Inferior parietal cortex (tissue), 1 donor: ENCODE measurements at regions not wholly inside any gene's neighbourhood (a gene's known extent, or its start where the extent isn't known, plus 50 kb on each side); places are given as distances from the start of the nearest gene placed in this dataset.
"Not testable (repeated sequence)": the region's sequence is repeated elsewhere in the genome, so short reads cannot be mapped to it uniquely, and the experiment has no call there.

Experiments used
- DNase-seq: peaks from one replicate; pipeline ENCODE4 v3.0.0-alpha.2; 2016; ENCODE audit errors: extremely low spot score

DNA sequence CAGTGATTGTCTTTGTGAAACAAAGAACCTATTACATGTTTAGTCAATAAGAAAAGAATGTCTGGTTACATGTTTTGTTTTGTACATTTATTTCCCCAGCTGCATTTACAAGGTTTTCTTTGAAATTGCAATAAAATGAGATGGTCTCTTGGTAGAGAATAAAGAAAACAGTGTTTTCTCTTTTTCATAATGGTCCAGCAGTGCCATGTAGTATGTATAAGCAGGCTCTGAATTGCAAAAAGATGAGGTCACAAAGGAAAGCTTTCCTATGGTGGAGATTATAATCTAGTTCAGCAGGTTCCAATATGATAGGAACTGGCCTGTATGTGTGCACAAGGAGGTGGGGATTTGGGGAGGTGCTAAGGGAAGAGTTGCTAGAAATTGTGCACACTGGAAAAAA lies 1417.3 kb downstream of the STIM2 start:
- DNase-seq = peak; percentile 75

DNA sequence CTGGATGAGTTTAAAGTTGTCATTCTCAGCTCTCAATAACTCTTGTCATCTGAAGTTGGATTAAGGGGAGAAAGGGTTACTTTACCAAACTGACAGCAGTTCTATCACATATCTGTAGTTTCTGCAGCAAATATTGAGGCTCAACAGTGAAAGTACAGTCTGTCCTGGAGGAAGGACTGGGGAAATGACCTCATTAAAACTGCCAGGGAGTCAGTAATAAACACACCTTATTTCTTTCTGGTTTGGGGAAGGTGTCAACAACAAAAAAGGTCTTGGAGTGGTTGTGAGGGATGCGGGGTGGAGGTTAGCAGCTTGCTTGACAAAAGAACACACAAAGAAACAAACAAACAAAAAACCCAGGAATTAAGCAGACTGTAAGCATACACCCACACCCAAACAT lies 1418.0 kb downstream of the STIM2 start:
- DNase-seq = no peak

DNA sequence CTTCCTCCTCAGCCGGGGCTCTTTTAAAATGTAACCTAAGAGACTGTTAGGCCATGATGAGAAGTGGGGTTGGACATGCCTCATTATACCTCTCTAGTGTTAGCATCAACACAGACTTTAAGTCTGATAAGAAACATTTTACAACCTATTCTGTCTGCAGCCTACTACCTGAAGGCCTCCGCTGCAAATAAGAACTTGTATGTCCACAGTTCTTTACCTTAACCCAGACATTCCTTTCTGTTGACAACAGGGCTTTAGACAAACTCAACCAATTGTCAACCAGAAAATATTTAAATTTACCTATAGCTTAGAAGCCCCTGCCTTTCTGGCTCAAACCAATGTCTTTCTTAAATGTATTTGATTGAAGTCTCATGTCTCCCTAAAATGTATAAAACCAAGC lies 1418.6 kb downstream of the STIM2 start:
- no peak for DNase-seq

DNA sequence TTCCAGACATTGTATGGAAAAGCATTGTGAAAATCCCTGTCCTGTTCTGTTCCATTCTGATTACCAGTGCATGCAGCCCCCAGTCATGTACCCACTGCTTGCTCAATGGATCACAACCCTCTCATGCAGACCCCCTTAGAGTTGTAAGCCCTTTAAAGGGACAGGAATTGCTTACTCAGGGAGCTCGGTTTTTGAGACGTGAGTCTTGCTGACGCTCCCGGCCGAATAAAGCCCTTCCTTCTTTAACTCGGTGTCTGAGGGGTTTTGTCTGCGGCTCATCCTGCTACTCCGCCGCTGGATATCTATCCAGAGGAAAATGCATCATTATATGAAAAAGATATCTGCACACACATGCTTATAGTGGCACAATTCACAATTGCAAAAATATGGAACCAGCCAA lies 1425.6 kb downstream of the STIM2 start:
- not testable (repeated sequence) for DNase-seq

DNA sequence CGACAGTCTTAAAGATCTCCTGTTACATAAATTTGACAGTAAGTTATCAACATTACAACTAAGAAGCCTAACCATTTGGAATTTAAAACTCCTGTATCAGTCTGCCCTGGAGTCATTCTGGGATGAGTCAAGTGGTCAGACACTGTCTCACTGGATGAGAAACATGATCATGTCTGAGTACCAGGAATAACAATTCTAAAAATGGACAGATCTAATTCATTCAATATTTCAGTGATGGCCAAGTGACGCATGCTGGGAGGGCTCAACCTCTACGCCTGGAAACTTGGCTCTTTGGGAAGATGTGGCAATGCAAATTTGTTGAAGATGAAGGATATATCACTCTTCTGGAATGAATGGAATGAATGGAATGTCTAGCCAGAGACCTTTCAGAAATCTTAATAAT lies 1427.2 kb downstream of the STIM2 start:
- DNase-seq = no peak

DNA sequence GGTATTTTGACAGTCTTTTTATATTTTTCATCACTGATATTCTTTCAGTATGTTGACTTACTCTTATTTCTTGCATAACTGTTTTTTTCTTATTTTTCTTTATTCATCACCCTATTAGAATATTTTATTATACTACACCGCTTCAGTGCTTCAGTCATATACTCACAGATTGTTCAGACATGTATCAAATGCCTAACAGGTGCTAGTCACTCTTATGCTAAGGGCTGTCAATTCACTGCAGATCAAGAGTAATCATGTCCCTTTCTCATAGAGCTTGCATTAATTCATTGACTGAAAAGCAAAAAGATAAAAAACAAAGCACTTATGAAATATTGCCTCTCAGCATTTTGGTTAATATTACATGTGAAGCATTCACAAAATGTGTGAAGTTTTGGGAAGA lies 1435.6 kb downstream of the STIM2 start:
- DNase-seq = no peak

DNA sequence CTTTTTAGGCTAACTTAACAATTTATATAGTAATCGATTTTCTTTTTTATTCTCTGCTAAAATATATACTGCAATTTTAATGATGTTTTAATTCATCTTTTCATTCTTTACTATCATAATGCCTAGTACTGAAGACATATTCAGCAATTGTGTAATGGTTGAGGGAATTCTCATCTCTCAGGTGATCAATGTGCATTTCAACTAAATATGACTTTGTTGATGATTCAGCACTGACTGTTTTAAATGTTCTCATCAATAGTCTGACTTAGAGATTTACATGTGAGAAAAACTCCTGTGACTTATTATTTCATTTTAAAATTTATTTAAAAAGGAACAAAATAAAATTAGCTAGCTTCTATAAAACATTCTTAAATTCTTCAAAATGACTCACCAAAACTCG lies 1450.3 kb downstream of the STIM2 start:
- DNase-seq = no peak

DNA sequence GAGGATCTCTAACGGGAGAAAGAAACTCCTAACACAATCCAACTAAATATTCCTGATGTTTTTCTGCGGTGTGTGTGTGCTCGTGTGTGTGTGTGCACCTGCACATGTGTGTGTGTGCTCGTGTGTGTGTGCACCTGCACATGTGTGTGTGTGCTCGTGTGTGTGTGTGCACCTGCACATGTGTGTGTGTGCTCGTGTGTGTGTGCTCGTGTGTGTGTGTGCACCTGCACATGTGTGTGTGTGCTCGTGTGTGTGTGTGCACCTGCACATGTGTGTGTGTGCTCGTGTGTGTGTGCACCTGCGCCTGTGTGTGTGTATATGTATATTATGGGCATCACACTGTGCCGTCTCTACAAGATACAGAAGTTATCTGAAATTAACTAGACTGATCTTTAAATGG lies 1451.9 kb downstream of the STIM2 start:
- not testable (repeated sequence) for DNase-seq

DNA sequence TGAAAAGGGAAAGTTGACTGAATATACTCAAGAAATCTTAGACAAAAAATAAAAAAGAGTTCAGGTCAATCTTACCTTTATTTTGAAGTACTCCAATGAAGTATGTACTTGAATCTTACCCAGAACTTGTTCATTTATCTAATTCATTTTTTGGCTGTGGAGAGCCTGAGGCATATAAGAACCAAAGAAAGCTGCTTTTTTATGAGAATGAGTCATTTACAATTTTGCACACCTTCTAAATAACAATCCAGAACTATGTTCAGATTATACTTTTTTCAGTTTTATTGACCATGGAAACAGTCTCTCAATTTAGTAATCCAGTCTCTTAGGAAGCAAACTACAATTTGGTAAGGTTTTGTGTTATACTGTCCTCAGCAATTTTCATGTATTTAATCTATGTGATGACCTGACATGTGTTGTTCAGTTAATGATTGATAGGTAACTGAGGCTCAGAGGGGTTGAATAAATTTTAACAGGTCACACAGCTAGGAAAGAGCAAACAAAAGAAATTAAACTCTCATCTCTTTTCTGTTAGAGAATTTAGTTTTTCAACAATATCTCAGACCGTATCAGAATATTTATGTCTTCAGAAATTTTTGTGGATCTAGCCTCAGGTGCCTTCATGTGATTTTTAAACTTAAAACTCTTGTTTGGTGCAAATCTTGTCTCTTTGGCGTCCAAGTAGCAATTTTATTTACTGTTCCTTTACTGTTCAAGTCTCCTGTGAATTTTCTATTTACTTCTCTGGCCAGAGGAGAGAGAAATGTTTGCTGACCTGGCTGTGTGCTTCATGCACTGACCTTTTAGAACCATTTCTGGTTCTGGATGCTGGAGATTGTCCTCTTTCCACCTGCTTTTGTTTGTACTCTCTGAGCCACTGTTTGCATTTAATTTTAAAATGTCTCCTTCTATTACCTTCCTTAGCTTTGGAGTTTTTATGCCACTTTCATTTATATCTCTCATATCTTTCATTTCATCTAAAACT lies 1453.4 kb downstream of the STIM2 start:
- DNase-seq = no peak

DNA sequence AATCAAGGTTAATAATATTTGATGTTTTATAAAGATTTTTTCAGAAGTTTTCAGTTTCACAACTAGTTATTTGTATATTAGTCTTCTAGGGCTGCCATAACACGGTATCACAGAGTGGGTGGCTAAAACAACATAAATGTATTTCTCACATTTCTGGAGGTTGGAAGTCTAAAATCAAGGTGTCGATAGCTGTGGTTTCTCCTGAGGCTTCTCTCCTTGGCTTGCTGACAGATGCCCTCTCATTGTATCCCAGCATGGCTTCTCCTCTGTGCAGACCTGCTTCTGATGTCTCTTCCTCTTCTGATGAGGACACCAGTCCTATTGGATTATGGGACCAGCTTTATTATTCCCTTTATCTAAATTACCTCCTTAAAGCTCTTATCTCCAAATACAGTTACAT lies 1456.6 kb downstream of the STIM2 start:
- DNase-seq = no peak

DNA sequence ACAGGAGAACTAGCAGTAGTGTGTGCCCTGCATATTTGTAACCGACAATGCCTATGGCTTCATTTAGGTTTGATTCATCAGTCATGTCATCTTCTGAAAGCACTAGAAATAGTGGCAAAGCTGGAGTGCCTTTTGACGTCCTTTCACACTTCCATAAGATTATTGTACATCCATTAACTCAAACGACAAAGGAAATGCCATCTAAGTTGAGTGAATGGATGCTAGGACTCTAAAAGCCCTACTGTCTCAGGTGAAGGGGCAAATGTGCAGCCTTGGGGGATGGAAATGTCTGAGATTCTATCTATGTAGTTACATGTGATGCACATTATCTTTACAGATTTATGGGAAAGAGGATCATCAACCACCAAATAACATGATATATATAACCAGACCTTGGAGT lies 1473.6 kb downstream of the STIM2 start:
- DNase-seq = no peak

DNA sequence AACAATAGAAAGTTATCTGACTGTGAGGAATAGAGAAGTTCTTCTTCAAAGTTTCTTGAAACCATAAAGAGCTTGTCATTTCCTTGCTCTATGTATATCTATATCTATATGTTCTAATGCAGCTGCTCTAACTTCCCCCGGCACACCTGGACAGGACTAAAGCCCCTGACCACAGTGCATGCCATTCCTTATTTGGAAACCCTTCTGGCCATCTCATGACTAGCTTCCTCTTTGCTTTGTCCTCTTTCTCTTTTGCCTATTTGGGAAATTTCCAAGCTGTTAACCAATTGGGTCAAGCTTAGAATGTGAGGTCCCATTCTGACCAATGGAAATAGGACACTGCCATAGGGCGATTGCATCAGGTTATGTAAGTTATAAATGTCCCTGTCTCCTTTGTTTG lies 1481.1 kb downstream of the STIM2 start:
- DNase-seq = no peak

DNA sequence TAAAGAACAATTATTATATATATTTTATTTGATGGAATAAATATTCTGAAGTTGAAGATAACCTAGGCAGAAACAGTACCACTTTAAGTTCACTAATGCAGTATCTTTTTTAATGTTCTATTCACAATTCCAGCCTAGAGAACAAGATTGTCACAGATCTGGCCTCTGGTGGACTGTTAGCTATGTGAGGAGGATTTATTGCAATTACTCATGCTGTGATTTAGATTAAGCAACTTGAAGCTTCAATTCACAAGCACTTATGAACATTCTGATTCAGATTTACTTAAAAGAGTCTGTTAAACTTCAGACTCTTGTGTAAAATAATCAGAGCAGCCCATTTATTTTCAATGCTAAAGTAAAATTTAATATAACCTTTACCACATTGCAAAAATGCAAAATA lies 1489.8 kb downstream of the STIM2 start:
- no peak for DNase-seq

DNA sequence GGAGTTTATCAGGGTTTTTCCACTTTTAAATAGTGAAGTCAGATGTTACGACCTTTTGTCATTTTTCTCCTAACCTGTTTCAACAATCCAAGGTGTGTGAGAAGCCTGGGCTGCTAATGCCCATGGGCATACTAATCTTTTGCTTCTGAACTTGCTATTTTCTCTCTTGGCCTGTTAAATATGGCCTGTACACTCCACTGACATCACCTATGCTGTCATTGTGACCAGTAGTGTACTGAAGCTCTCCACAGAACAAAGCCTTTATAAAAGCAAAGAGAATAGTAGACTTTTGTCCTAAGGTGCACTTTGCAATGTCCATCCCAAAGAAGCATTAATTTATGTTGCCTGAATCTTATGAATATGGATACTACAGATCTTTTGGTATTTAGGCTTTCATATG lies 1490.5 kb downstream of the STIM2 start:
- DNase-seq = no peak

DNA sequence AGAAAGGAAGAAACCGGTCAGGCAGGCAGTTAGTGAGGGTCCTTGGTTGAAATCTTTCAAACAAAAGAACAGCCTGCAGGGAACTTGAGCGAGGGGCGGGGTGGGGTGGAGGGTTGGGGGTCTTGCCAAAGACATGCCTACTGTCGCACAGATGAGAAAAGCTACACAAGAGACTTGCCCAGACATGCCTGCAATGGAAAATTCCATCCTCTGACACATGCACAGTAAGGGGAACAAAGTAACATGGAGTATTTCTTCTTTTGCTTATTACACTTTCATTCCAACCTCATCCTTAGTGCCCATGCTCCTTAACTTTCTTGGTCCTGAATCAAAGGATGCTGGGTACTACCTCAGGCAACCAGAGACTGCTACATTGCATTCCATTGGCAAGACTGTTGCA lies 1491.2 kb downstream of the STIM2 start:
- DNase-seq = no peak

DNA sequence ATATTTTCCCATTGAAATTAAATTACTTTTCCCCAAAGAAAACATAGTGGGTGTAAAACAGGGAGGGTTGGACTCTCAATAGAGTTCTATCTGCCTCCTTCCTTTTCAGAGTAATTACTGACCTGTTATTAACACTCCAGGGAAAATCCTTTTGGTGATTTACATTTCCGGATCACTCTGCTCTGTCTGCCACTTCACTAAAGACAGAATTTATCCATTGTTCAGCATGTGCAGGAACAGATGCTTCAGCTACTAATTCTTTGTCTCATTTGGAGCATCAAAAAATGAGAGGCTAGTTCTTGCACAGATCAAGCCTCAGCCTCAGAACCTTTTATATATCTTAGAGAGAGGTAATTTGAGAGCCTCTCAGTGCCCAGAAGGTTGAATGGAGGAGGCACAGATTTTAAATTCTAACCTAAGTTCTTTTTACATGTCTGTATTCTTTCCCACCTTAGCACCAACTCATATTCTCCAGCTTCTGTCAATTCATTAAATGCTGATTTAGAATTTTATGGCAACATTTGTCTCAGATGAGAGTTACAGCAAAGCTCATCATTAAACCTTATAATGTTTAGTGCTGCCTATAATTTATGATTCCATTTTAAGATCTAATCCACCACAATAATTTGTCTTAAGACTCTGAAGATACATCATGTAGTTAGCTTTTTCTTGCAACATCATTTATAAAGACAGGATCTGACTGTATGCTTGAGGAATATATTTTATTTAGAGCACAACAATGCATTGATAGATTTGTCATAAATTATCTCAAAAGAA lies 1494.4 kb downstream of the STIM2 start:
- DNase-seq = no peak

DNA sequence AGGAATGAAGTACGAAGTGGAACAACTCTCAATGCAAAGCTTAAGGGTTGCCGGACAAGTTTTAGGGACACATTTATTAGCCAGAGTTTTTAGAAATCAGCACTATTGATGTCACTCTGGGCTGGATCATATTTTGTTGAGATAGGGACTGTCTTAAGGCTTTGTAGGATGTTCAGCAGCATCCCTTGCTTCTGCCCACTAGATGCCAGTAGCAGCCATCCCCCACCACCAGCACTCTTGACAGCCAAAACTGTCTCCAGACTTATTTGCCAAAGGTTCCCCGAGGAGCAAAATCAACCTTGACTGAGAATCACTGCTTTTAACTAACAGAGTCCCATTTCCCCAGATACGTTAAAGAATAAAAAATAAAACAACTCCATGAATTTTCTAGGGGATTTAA lies 1497.3 kb downstream of the STIM2 start:
- DNase-seq = no peak

DNA sequence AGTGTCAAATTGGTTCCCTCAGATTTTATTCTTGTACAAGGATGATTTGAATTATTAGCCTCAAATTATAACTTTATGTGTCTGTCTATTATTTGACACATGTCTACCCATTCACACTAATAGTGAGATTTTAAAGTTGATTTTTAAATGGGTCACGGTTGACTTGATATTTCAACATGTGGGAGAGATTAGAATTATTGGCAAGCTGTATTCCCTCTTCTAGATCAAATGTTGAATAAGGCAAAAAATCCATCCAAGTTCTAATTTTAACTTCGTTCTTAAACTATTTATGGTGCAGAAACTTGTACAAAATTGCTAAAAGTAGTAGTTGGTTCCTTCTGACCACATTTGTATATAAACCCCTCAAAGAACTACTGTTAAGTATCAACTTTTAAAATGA lies 1498.0 kb downstream of the STIM2 start:
- DNase-seq = no peak

DNA sequence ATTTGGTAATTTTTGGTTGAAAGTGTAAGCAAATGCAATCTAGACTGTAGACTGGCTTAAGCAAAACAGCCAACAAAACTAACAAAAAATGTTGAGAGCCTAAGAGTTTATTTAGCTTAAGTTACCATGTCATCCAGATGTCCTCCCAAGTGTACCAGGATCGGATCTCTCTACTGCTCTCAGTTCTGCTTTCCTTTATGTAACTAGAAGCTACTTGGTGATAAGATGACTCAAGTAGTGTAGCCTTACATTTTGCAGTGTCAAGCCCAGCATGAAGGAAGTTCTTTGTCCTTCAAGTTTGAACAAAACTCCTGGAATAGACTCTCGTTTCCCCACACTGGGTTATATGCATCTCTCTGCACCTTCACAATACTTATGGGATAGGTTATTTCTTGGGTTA lies 1500.0 kb downstream of the STIM2 start:
- no peak for DNase-seq

DNA sequence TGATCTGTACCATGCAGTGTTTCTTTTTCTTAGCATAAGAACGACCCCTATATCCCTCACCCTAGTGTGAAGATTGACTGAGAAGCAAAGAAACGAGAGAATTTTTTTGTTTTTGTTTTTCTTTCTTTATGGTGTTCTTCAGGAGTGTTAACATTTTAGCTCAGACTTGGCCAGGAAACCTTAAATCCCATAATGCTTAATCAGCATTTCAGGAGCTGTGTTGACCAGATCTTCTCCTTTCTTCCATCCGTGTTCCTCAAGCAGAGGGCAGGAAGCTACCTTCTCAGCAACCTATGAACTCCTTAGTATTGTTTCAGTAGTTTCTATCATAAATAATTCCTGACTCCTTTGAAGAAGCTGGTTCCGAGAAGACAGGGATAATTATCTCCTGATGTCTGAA lies 1501.5 kb downstream of the STIM2 start:
- no peak for DNase-seq

DNA sequence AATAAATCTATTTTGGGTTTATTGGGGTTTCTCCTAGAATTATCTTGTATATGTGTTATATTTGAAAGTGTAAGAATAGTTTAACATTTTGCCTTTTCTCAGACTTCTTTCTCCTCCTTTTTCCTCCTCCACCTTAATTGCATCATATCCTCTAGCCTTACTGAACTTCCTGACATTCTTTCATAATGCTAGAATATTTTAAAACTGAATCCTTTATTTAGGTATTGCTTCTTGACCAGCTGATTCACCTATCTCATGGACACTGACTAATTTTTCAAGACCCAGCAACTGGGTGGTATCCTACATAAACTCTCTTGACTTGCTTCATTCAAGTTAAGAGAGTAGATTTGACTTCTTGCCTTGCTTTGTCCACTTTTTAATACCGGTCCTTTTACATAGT lies 1508.9 kb downstream of the STIM2 start:
- no peak for DNase-seq

DNA sequence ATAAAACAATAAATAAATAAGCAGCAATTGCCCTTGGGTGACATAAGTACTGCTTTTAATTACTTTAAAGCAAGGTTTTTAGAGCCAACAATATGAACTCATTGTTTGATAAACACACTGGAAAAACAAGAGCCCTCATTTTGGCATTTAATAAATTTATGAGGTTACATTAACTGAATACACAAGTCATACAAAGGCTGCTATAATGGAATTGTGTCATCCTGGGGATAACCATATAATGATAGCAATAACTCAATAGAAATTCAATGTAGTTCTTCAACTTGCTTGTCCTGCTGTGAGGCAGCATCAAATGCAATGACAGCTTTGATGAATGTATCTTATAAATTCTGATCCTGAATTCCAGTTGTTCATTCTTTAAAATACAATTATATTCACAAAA lies 1512.5 kb downstream of the STIM2 start:
- DNase-seq = no peak

DNA sequence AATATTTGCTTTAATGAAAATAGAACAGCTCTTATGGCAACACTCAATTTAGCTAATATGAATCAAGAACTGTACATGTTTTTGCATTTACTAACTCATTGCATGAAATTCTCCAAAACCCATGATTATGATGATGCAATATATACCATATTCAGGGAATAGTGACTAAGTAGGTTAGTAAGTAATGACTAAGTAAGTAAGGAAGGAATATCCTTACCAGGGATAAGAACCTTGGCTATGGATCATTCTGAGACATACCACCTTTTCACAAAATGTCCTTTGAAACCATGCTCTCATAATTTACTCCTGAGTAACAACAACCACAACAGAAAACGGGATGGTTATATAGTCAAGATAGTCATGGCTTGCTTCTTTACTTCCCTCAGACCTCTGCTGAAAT lies 1513.0 kb downstream of the STIM2 start:
- DNase-seq = no peak
